BJ (cell line): ENCODE measurements at regions not wholly inside any gene's neighbourhood (a gene's known extent, or its start where the extent isn't known, plus 50 kb on each side); places are given as distances from the start of the nearest gene placed in this dataset.

Experiments
- CTCF ChIA-PET: fragments of 350-600 bp; formaldehyde crosslinking; extraction: SDS; loops from one replicate; lab custom pipeline; 2021; ENCODE audit warnings: antibody characterized with exemption, inconsistent platforms; lab: Yijun Ruan, JAX
- POLR2A ChIA-PET: fragments of 300-600 bp; sonication (Branson Sonifier 250); formaldehyde crosslinking; extraction: SDS; loops from one replicate; lab custom pipeline; 2021; ENCODE audit warnings: antibody characterized with exemption; lab: Charles Lee
- DNase-seq: peaks from one replicate; pipeline ENCODE4 v3.0.0-alpha.2; 2011; ENCODE audit warnings: low read depth
- H3K27me3 ChIP-seq: 2 replicates; pipeline ENCODE4 v1.6.0; 2011; ENCODE audit warnings: low read length; ENCODE audit not compliant: control insufficient read depth, insufficient read depth
- H3K36me3 ChIP-seq: 2 replicates; pipeline ENCODE4 v1.5.1; 2011; ENCODE audit warnings: low read length; ENCODE audit not compliant: control insufficient read depth, insufficient read depth
- H3K4me3 ChIP-seq: 2 replicates; pipeline ENCODE4 v1.5.1; 2011; ENCODE audit warnings: low read depth, mild to moderate bottlenecking, control low read depth, low read length
- CTCF ChIP-seq: IDR thresholded peaks from 2 replicates; pipeline ENCODE4 v1.5.1; 2011; ENCODE audit warnings: low read depth, mild to moderate bottlenecking, control low read depth, inconsistent platforms, low read length, moderate library complexity; ENCODE audit not compliant: insufficient read depth

GRCh38 chr7:109964780-109965179, 1126.1 kb upstream of the LRRN3 start:
- no peak for TF ChIP-seq CTCF
- DNase-seq, result no peak
- Histone ChIP-seq H3K27me3 (no peaks in the 10 kb centered on the region), H3K36me3 (no peaks in the 10 kb centered on the region), H3K4me3 (no peak overlapping the region)
- ChIA-PET POLR2A (no interaction called here), CTCF (no interaction called here)

- DNase-seq, result no peak
Measured at GRCh38 chr7:109967406-109967805, 1123.5 kb upstream of the LRRN3 start.

GRCh38 chr7:109983618-109984017, 1107.3 kb upstream of the LRRN3 start:
- TF ChIP-seq CTCF, result no peak
- POLR2A ChIA-PET, result no interaction called here
- DNase-seq, result no peak
- H3K4me3 ChIP-seq, result no peak overlapping the region
- CTCF ChIA-PET, result no interaction called here
- H3K27me3 ChIP-seq, result no peaks in the 10 kb centered on the region
- H3K36me3 ChIP-seq, result no peaks in the 10 kb centered on the region

More at GRCh38 chr7:109967406-109967805, 1123.5 kb upstream of the LRRN3 start:
- Histone ChIP-seq H3K4me3 (no peak overlapping the region), H3K36me3 (no peaks in the 10 kb centered on the region), H3K27me3 (no peaks in the 10 kb centered on the region)
- TF ChIP-seq CTCF, result no peak
- CTCF ChIA-PET, result no interaction called here
- POLR2A ChIA-PET, result no interaction called here

GRCh38 chr7:109984729-109985128, 1106.2 kb upstream of the LRRN3 start:
- Histone ChIP-seq H3K27me3 (no peaks in the 10 kb centered on the region), H3K36me3 (no peaks in the 10 kb centered on the region), H3K4me3 (no peak overlapping the region)
- POLR2A ChIA-PET, result no interaction called here
- CTCF ChIA-PET, result no interaction called here
- no peak for TF ChIP-seq CTCF
- no peak for DNase-seq

GRCh38 chr7:109986701-109987100, 1104.2 kb upstream of the LRRN3 start:
- Histone ChIP-seq H3K36me3 (no peaks in the 10 kb centered on the region), H3K4me3 (no peak overlapping the region), H3K27me3 (no peaks in the 10 kb centered on the region)
- no peak for DNase-seq
- no peak for TF ChIP-seq CTCF
- ChIA-PET CTCF (no interaction called here), POLR2A (no interaction called here)
